Heart left ventricle (tissue), 13 donors: ENCODE measurements at regions not wholly inside any gene's neighbourhood (a gene's known extent, or its start where the extent isn't known, plus 50 kb on each side); places are given as distances from the start of the nearest gene placed in this dataset.

Source experiments
- CTCF ChIP-seq, 12 donors: fragments of 200-600 bp; sonication (generic) in 4 of 12; IDR thresholded peaks; one replicate each; pipeline versions ENCODE4 v1.5.0 to v1.8.0; 2018 to 2022; ENCODE audit warnings: antibody characterized with exemption in 12 of 12, mild to moderate bottlenecking in 5 of 12
- POLR2A ChIP-seq, 2 donors: fragments of 450-650 bp; IDR thresholded peaks; one replicate each; pipeline ENCODE4 v1.6.1; 2017; ENCODE audit warnings: antibody characterized with exemption in 2 of 2, mild to moderate bottlenecking in 2 of 2, moderate library complexity in 2 of 2
- donor health status: ischemic (EF 13 %, LVEDD 7.1; RV severe dilation, severe dysfunction).
- donor health status: DM: no; HTN: yes; CAD: no.
- donor health status: DM: no; HTN: no; CAD: no.
- donor health status: ischemic (EF 25% LVEDD 6.9; RV normal size, moderate dysfunction).
- donor health status: ischemic (EF 25% LVEDD 5.7; RV mildly dilated, moderate dysfunction).
- donor health status: ischemic (EF 35%, LVEDD 5.7; RV mildly dilated, moderate dysfunction).
- donor health status: nonischemic (EF 11% LVEDD 7.7; RV severe dilation, severe dysfunction).
- donor health status: DM: yes; HTN: yes; CAD: no.
- donor health status: PGD.
- donor health status: ischemic (EF 29% LVEDD 5.4; RV normal size, mild dysfunction).
- donor health status: nonischemic (EF 23%, LVEDD 6.1; RV moderate dilation, normal function).

GRCh38 chr3:117463276-117464115, 753.9 kb downstream of the TUSC7 start:
- TF ChIP-seq CTCF (IDR thresholded peaks at IDR 0.05) (no peak), POLR2A (IDR thresholded peaks at IDR 0.05) (no peak)
